K562 (cell line): ENCODE measurements at regions not wholly inside any gene's neighbourhood (a gene's known extent, or its start where the extent isn't known, plus 50 kb on each side); places are given as distances from the start of the nearest gene placed in this dataset.

Source experiments
- CCNT2 ChIP-seq: IDR thresholded peaks from 2 replicates; pipeline ENCODE4 v1.6.1; 2011; ENCODE audit warnings: borderline replicate concordance, low read depth, mild to moderate bottlenecking, moderate library complexity, mixed read lengths, low read length; ENCODE audit not compliant: insufficient read length; ENCODE audit errors: extremely low read depth
- HNRNPLL ChIP-seq: fragments of 200-400 bp; formaldehyde crosslinking; IDR thresholded peaks from 2 replicates; pipeline ENCODE4 v1.6.1; 2017; ENCODE audit warnings: low read length, low read depth, mild to moderate bottlenecking; ENCODE audit not compliant: poor library complexity, severe bottlenecking
- JUND ChIP-seq, 2 experiments: IDR thresholded peaks; 2 replicates in 1 of 2; 3 replicates in 1 of 2; pipeline ENCODE4 v1.6.1; 2011; ENCODE audit warnings: borderline replicate concordance in 2 of 2, low read depth in 2 of 2, low read length in 2 of 2, improper control_type of control experiment in 1 of 2, missing biosample characterization in 1 of 2, missing genetic modification characterization in 1 of 2, missing genetic modification reagents in 1 of 2
- KDM1A ChIP-seq, 2 experiments: fragments of 450-650 bp; IDR thresholded peaks; 2 replicates each; pipeline ENCODE4 v1.6.1; 2016; ENCODE audit warnings: mild to moderate bottlenecking in 2 of 2
- KLF16 ChIP-seq: IDR thresholded peaks from 2 replicates; pipeline ENCODE4 v1.6.1; 2016; ENCODE audit warnings: antibody characterized with exemption
- L3MBTL2 ChIP-seq: fragments of 450-650 bp; IDR thresholded peaks from 2 replicates; pipeline ENCODE4 v1.6.1; 2016; ENCODE audit warnings: mild to moderate bottlenecking, moderate library complexity
- MCM7 ChIP-seq, 2 experiments: fragments of 450-650 bp; IDR thresholded peaks; 2 replicates each; pipeline ENCODE4 v1.6.1; 2016 to 2018
- MEF2A ChIP-seq: IDR thresholded peaks from 2 replicates; pipeline ENCODE4 v1.6.1; 2011; ENCODE audit warnings: low read depth, mild to moderate bottlenecking, low read length, moderate library complexity; ENCODE audit not compliant: control insufficient read depth
- MNT ChIP-seq, 2 experiments: fragments of 450-650 bp; conservative IDR thresholded peaks; 2 replicates each; pipeline ENCODE4 v1.6.1; 2017; ENCODE audit warnings: mild to moderate bottlenecking in 2 of 2, moderate library complexity in 2 of 2
- PRPF4 ChIP-seq: fragments of 200-400 bp; formaldehyde crosslinking; IDR thresholded peaks from one replicate; pipeline ENCODE4 v1.6.1; 2017; ENCODE audit warnings: low read length, low read depth, mild to moderate bottlenecking; ENCODE audit not compliant: insufficient read depth, poor library complexity, severe bottlenecking
- SMARCB1 ChIP-seq: IDR thresholded peaks from 2 replicates; pipeline ENCODE4 v1.6.1; 2011; ENCODE audit warnings: improper control_type of control experiment, low read depth; ENCODE audit not compliant: insufficient read length
- ZNF143 ChIP-seq: sonication (generic); formaldehyde crosslinking; IDR thresholded peaks from 2 replicates; pipeline ENCODE4 v1.9.0; 2022; ENCODE audit warnings: mild to moderate bottlenecking, missing genetic modification reagents
- ZNF408 ChIP-seq: fragments of 250-450 bp; sonication (Bioruptor Pico); IDR thresholded peaks from 2 replicates; pipeline ENCODE4 v1.4.0; 2020; ENCODE audit warnings: low read depth, mild to moderate bottlenecking, moderate library complexity
- ZNF766 ChIP-seq: fragments of 200-800 bp; sonication (Bioruptor generic); conservative IDR thresholded peaks from 2 replicates; pipeline ENCODE4 v1.6.1; 2016; ENCODE audit warnings: missing genetic modification characterization, missing compliant biosample characterization
- TF ChIP-seq, protein P1 (sequence below): fragments of 250-450 bp; sonication (Bioruptor Pico); IDR thresholded peaks from 2 replicates; pipeline ENCODE4 v1.8.0; 2022; ENCODE audit warnings: moderate library complexity, mild to moderate bottlenecking, inconsistent platforms
- TF ChIP-seq, protein P2 (sequence below), 2 experiments: fragments of 450-650 bp; IDR thresholded peaks; 2 replicates each; pipeline ENCODE4 v1.6.1; 2016; ENCODE audit warnings: mild to moderate bottlenecking in 2 of 2, borderline replicate concordance in 1 of 2, low read depth in 1 of 2, moderate library complexity in 1 of 2

DNA sequence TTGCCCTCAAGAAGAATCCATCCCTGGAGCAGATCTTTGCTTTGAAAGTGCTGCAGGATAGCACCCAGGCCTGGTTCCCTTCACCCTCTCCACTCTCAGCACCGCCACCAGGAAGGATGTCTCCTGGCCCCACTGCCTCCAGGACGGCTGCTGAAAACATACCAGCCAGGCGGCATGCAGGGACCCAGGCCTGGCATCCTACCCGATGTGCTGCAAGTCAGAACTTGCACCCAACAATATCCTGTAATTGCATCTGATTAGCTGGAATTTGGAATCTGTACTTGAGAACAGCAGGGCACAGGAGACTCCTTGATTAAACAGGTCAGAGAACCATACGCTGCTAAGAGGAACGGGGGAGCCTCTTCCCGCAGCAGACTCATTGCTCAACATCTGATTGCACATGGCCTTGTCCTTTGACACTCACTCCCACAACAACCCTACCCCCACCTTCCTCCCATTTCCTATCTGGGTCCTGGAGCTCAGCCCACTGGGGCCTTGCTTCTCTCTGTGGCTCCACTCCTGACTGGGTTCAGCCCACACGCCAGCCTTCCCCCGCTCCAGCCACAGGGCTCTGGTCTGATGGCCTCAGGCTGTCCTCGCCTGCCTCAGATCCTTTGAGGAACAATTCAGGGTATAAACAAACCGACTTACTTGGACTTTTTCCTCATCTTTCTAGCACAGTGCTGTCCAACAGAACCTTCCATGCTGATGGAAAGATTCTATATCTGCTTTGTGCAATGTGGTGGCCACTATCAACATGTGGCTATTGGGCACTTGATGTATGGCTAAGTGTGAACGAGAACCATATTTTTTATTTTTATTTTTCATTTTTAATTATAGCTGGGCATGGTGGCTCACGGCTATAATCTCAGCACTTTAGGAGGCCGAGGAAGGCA, 78.0 kb downstream of the FGD2 start (continued):
- TF ChIP-seq JUND (IDR thresholded peaks at IDR 0.05; ENCODE audit: borderline replicate concordance, low read depth, low read length) (peak; percentile 85), JUND (tag; IDR thresholded peaks at IDR 0.05; ENCODE audit: borderline replicate concordance, low read depth, low read length) (peak; percentile 92; the same call in 2 of the 3 replicates), MCM7 (IDR thresholded peaks at IDR 0.05) (no peak), ZNF143 (CRISPR knock-in tag) (no peak), CCNT2 (peak; percentile 53), HNRNPLL (peak; percentile 20), ZNF408 (CRISPR knock-in tag) (no peak), L3MBTL2 (peak; percentile 99), MEF2A (0 out of 2 replicates have a peak, but pooled peaks have one; percentile 8), MNT (conservative IDR thresholded peaks at IDR 0.05) (peak; percentile 93 to 97), ZNF766 (CRISPR knock-in tag) (peak; percentile 94), PRPF4 (no peak), KDM1A (IDR thresholded peaks at IDR 0.05) (peak; percentile 91 to 93), SMARCB1 (no peak), KLF16 (peak; percentile 82; the same call in 1 of the 2 replicates)
- TF ChIP-seq, protein P1, sequence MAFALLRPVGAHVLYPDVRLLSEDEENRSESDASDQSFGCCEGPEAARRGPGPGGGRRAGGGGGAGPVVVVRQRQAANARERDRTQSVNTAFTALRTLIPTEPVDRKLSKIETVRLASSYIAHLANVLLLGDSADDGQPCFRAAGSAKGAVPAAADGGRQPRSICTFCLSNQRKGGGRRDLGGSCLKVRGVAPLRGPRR: 0 out of 2 replicates have a peak, but pooled peaks have one; percentile 77
- TF ChIP-seq, protein P2, sequence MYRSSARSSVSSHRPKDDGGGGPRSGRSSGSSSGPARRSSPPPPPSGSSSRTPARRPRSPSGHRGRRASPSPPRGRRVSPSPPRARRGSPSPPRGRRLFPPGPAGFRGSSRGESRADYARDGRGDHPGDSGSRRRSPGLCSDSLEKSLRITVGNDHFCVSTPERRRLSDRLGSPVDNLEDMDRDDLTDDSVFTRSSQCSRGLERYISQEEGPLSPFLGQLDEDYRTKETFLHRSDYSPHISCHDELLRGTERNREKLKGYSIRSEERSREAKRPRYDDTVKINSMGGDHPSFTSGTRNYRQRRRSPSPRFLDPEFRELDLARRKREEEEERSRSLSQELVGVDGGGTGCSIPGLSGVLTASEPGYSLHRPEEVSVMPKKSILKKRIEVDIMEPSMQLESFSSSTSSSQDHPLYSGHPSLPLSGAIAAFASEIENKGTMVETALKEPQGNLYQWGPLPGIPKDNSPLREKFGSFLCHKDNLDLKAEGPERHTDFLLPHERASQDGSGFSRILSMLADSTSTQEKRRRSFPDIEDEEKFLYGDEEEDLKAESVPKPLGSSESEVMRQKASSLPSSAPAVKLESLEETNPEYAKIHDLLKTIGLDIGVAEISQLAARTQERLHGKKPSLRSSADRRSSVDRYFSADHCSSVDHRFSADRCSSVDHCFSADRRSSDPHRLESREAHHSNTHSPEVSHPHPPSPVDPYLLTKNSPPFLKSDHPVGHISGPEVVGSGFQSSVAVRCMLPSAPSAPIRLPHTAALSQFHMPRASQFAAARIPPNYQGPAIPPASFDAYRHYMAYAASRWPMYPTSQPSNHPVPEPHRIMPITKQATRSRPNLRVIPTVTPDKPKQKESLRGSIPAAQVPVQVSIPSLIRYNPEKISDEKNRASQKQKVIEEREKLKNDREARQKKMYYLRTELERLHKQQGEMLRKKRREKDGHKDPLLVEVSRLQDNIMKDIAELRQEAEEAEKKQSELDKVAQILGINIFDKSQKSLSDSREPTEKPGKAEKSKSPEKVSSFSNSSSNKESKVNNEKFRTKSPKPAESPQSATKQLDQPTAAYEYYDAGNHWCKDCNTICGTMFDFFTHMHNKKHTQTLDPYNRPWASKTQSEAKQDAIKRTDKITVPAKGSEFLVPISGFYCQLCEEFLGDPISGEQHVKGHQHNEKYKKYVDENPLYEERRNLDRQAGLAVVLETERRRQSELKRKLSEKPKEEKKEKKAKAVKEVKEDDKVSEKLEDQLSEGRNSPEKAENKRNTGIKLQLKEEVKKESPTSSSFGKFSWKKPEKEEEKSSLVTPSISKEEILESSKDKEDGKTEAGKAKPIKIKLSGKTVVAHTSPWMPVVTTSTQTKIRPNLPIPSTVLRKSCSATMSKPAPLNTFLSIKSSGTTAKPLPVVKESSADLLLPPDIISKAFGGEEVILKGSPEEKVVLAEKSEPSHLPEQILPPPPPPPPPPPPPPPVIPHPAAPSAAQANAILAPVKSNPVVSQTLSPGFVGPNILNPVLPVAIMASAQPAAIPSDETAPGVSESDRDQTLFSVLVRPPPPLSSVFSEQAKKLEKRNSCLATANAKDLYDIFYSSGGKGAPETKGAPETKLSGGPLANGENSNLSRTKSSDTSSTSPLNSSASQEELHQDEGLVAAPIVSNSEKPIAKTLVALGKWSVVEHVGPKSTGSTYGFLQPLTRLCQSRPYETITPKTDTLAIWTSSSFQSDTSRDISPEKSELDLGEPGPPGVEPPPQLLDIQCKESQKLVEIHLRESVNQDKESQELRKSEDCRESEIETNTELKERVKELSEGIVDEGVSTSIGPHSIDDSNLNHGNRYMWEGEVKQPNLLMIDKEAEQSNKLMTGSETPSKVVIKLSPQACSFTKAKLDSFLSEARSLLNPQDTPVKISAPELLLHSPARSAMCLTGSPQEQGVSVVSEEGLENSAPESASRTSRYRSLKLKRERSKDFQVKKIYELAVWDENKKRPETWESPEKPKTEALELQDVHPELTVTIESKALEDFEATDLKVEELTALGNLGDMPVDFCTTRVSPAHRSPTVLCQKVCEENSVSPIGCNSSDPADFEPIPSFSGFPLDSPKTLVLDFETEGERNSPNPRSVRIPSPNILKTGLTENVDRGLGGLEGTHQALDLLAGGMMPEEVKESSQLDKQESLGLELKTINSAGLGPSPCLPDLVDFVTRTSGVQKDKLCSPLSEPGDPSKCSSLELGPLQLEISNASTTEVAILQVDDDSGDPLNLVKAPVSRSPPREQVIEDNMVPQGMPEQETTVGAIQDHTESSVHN (IDR thresholded peaks at IDR 0.05; ENCODE audit: borderline replicate concordance in 1 of 2, low read depth in 1 of 2): peak in 1 of 2 experiments; percentile 67; a peak in 1 of 4 replicates
